ENCODE measurements at regions not wholly inside any gene's neighbourhood (a gene's known extent, or its start where the extent isn't known, plus 50 kb on each side); places are given as distances from the start of the nearest gene placed in this dataset.

DNA sequence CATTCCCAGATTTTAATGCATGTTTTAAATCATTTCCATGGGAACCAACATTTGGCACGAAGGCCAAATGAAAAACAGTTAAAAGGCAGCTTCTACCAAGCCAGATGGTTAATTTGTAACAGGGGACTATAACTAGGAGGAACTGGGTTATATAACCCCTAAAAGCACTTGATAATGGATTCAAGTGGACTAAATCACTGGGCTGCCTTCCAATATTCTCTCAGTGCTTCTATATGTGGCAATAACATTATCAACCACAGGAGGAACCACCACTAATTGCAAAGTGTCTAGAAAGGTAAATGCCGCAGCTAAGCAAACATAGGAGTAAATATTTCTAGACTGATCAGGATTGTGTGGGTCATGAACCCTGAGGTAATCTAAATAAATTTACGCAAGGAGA, 391.5 kb downstream of the UBE2NL start:
- DNase-seq (ENCODE audit: low read depth, low spot score) (no peak), ATAC-seq (no peak)
- Histone ChIP-seq H3K27me3 (ENCODE audit: control insufficient read depth, insufficient read depth, low read length) (no peaks in the 10 kb centered on the region), H3K4me3 (ENCODE audit: low read depth in 2 of 2, low read length in 2 of 2) (no peak overlapping the region), H3K27ac (ENCODE audit: low read length) (no peak overlapping the region), H3K9me3 (ENCODE audit: control insufficient read depth, insufficient read depth, low read depth, low read length) (no peaks in the 10 kb centered on the region), H3K4me1 (ENCODE audit: control insufficient read depth, insufficient read depth, low read length) (no peaks in the 10 kb centered on the region), H3K36me3 (ENCODE audit: control insufficient read depth, insufficient read depth, low read length) (no peaks in the 10 kb centered on the region)
- POLR2A ChIA-PET = no interaction called here
- in situ Hi-C loops (cut with HindIII; ENCODE audit: low pct_unique_long_range_greater_than_20kb, low sequenced_read_pairs) = no loop called here
- intact Hi-C loops (cut with micrococcal nuclease; ENCODE audit: unreplicated experiment) = no loop called here
- CTCF ChIA-PET = no interaction called here
- no peak for TF ChIP-seq POLR2AphosphoS5 (IDR thresholded peaks at IDR 0.05; ENCODE audit: low read depth, low read length)
- no peak for TF ChIP-seq TCF7L2 (IDR thresholded peaks at IDR 0.05; ENCODE audit: low read depth, low read length)
- TF ChIP-seq, protein P1, sequence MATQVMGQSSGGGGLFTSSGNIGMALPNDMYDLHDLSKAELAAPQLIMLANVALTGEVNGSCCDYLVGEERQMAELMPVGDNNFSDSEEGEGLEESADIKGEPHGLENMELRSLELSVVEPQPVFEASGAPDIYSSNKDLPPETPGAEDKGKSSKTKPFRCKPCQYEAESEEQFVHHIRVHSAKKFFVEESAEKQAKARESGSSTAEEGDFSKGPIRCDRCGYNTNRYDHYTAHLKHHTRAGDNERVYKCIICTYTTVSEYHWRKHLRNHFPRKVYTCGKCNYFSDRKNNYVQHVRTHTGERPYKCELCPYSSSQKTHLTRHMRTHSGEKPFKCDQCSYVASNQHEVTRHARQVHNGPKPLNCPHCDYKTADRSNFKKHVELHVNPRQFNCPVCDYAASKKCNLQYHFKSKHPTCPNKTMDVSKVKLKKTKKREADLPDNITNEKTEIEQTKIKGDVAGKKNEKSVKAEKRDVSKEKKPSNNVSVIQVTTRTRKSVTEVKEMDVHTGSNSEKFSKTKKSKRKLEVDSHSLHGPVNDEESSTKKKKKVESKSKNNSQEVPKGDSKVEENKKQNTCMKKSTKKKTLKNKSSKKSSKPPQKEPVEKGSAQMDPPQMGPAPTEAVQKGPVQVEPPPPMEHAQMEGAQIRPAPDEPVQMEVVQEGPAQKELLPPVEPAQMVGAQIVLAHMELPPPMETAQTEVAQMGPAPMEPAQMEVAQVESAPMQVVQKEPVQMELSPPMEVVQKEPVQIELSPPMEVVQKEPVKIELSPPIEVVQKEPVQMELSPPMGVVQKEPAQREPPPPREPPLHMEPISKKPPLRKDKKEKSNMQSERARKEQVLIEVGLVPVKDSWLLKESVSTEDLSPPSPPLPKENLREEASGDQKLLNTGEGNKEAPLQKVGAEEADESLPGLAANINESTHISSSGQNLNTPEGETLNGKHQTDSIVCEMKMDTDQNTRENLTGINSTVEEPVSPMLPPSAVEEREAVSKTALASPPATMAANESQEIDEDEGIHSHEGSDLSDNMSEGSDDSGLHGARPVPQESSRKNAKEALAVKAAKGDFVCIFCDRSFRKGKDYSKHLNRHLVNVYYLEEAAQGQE (IDR thresholded peaks at IDR 0.05; ENCODE audit: insufficient read depth in 1 of 2, low read depth in 2 of 2, low read length in 1 of 2) = no peak
- TF ChIP-seq, protein P2, sequence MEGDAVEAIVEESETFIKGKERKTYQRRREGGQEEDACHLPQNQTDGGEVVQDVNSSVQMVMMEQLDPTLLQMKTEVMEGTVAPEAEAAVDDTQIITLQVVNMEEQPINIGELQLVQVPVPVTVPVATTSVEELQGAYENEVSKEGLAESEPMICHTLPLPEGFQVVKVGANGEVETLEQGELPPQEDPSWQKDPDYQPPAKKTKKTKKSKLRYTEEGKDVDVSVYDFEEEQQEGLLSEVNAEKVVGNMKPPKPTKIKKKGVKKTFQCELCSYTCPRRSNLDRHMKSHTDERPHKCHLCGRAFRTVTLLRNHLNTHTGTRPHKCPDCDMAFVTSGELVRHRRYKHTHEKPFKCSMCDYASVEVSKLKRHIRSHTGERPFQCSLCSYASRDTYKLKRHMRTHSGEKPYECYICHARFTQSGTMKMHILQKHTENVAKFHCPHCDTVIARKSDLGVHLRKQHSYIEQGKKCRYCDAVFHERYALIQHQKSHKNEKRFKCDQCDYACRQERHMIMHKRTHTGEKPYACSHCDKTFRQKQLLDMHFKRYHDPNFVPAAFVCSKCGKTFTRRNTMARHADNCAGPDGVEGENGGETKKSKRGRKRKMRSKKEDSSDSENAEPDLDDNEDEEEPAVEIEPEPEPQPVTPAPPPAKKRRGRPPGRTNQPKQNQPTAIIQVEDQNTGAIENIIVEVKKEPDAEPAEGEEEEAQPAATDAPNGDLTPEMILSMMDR (IDR thresholded peaks at IDR 0.05) = no peak
- no peak for TF ChIP-seq SIN3A (IDR thresholded peaks at IDR 0.05; ENCODE audit: borderline replicate concordance, insufficient read depth, low read depth, low read length)
- BruUV-seq (replicated peaks) = no TSS peak

DNA sequence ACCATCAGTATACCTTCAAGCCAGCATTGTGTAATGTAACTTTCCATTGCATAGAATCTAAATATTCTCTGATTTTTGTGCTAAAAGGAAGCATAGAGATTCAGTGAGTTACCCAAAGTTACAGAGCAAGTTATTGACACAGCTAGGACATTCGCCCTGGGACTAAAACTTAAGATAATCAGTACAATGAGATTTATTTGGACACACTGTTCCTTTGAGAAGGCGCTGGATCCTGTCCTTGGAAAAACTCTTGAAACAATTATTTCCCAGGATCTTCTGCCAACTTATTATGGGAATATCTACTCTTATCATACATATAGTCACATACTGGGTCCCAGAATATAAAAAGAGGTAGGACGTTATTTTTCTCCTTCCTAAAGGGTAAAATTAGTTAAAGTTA, 392.0 kb downstream of the UBE2NL start:
- ATAC-seq = no peak
- TF ChIP-seq SIN3A (IDR thresholded peaks at IDR 0.05; ENCODE audit: borderline replicate concordance, insufficient read depth, low read depth, low read length) = no peak
- TF ChIP-seq, protein P1 (IDR thresholded peaks at IDR 0.05; ENCODE audit: insufficient read depth in 1 of 2, low read depth in 2 of 2, low read length in 1 of 2) = no peak
- TF ChIP-seq, protein P2 (IDR thresholded peaks at IDR 0.05) = no peak
- no peak for TF ChIP-seq POLR2AphosphoS5 (IDR thresholded peaks at IDR 0.05; ENCODE audit: low read depth, low read length)
- TF ChIP-seq TCF7L2 (IDR thresholded peaks at IDR 0.05; ENCODE audit: low read depth, low read length) = no peak
- POLR2A ChIA-PET = no interaction called here
- Histone ChIP-seq H3K4me3 (ENCODE audit: low read depth in 2 of 2, low read length in 2 of 2) (no peak overlapping the region), H3K4me1 (ENCODE audit: control insufficient read depth, insufficient read depth, low read length) (no peaks in the 10 kb centered on the region), H3K36me3 (ENCODE audit: control insufficient read depth, insufficient read depth, low read length) (no peaks in the 10 kb centered on the region), H3K9me3 (ENCODE audit: control insufficient read depth, insufficient read depth, low read depth, low read length) (no peaks in the 10 kb centered on the region), H3K27me3 (ENCODE audit: control insufficient read depth, insufficient read depth, low read length) (no peaks in the 10 kb centered on the region), H3K27ac (ENCODE audit: low read length) (no peak overlapping the region)
- in situ Hi-C loops (cut with HindIII; ENCODE audit: low pct_unique_long_range_greater_than_20kb, low sequenced_read_pairs) (no loop called here), intact Hi-C loops (cut with micrococcal nuclease; ENCODE audit: unreplicated experiment) (no loop called here)
- CTCF ChIA-PET = no interaction called here
- no TSS peak for BruUV-seq (replicated peaks)
- DNase-seq (ENCODE audit: low read depth, low spot score) = no peak

Data from Panc1 (cell line).